ENCODE measurements at regions not wholly inside any gene's neighbourhood (a gene's known extent, or its start where the extent isn't known, plus 50 kb on each side); places are given as distances from the start of the nearest gene placed in this dataset.
"Not testable (repeated sequence)": the region's sequence is repeated elsewhere in the genome, so short reads cannot be mapped to it uniquely, and the experiment has no call there.

GRCh38 chr4:59704616-59705015 lies 1495.5 kb upstream of the ADGRL3 start:
- Histone ChIP-seq H3K4me3 (no peak overlapping the region), H3K36me3 (no peaks in the 10 kb centered on the region), H3K9me3 (ENCODE audit: low read depth) (no peaks in the 10 kb centered on the region), H3K27ac (no peak overlapping the region), H3K27me3 (no peaks in the 10 kb centered on the region), H3K4me1 (ENCODE audit: low read depth) (no peaks in the 10 kb centered on the region)
- no peak for TF ChIP-seq CTCF (IDR thresholded peaks at IDR 0.05; ENCODE audit: low read depth, low read length)
- no peak for DNase-seq (ENCODE audit: low read depth in 1 of 2, low spot score in 1 of 2)

GRCh38 chr4:59712470-59712869 lies 1487.7 kb upstream of the ADGRL3 start:
- no peak for DNase-seq (ENCODE audit: low read depth in 1 of 2, low spot score in 1 of 2)
- TF ChIP-seq CTCF (IDR thresholded peaks at IDR 0.05; ENCODE audit: low read depth, low read length): no peak
- Histone ChIP-seq H3K9me3 (ENCODE audit: low read depth) (no peaks in the 10 kb centered on the region), H3K27ac (no peak overlapping the region), H3K4me1 (ENCODE audit: low read depth) (no peaks in the 10 kb centered on the region), H3K4me3 (no peak overlapping the region), H3K27me3 (no peaks in the 10 kb centered on the region), H3K36me3 (no peaks in the 10 kb centered on the region)

GRCh38 chr4:59724286-59724685 lies 1475.8 kb upstream of the ADGRL3 start:
- not testable (repeated sequence) for H3K36me3 ChIP-seq; H3K27ac ChIP-seq; H3K4me1 ChIP-seq (ENCODE audit: low read depth); H3K27me3 ChIP-seq; H3K4me3 ChIP-seq; DNase-seq (ENCODE audit: low read depth in 1 of 2, low spot score in 1 of 2); H3K9me3 ChIP-seq (ENCODE audit: low read depth)

- no peaks in the 10 kb centered on the region for H3K4me1 ChIP-seq (ENCODE audit: low read depth)
These were observed 1472.4 kb upstream of the ADGRL3 start for GRCh38 chr4:59727745-59728144.

GRCh38 chr4:59728496-59728895 lies 1471.6 kb upstream of the ADGRL3 start:
- no peak overlapping the region for H3K4me3 ChIP-seq
- no peaks in the 10 kb centered on the region for H3K9me3 ChIP-seq (ENCODE audit: low read depth)
- H3K27me3 ChIP-seq: no peaks in the 10 kb centered on the region
- H3K27ac ChIP-seq: no peak overlapping the region
- no peak for DNase-seq (ENCODE audit: low read depth in 1 of 2, low spot score in 1 of 2)
- no peak for TF ChIP-seq CTCF (IDR thresholded peaks at IDR 0.05; ENCODE audit: low read depth, low read length)
- H3K4me1 ChIP-seq (ENCODE audit: low read depth): no peaks in the 10 kb centered on the region
- H3K36me3 ChIP-seq: no peaks in the 10 kb centered on the region

More at GRCh38 chr4:59727745-59728144, 1472.4 kb upstream of the ADGRL3 start:
- no peaks in the 10 kb centered on the region for H3K9me3 ChIP-seq (ENCODE audit: low read depth)
- DNase-seq (ENCODE audit: low read depth in 1 of 2, low spot score in 1 of 2): no peak
- no peak overlapping the region for H3K4me3 ChIP-seq
- no peak for TF ChIP-seq CTCF (IDR thresholded peaks at IDR 0.05; ENCODE audit: low read depth, low read length)
- H3K27ac ChIP-seq: no peak overlapping the region
- no peaks in the 10 kb centered on the region for H3K36me3 ChIP-seq
- H3K27me3 ChIP-seq: no peaks in the 10 kb centered on the region

GRCh38 chr4:59729321-59729720 lies 1470.8 kb upstream of the ADGRL3 start:
- no peak for DNase-seq (ENCODE audit: low read depth in 1 of 2, low spot score in 1 of 2)
- H3K4me3 ChIP-seq: no peak overlapping the region
- H3K4me1 ChIP-seq (ENCODE audit: low read depth): no peaks in the 10 kb centered on the region
- H3K9me3 ChIP-seq (ENCODE audit: low read depth): no peaks in the 10 kb centered on the region
- H3K36me3 ChIP-seq: no peaks in the 10 kb centered on the region
- no peaks in the 10 kb centered on the region for H3K27me3 ChIP-seq
- no peak for TF ChIP-seq CTCF (IDR thresholded peaks at IDR 0.05; ENCODE audit: low read depth, low read length)
- no peak overlapping the region for H3K27ac ChIP-seq
